ENCODE measurements at regions not wholly inside any gene's neighbourhood (a gene's known extent, or its start where the extent isn't known, plus 50 kb on each side); places are given as distances from the start of the nearest gene placed in this dataset.
"Not testable (repeated sequence)": the region's sequence is repeated elsewhere in the genome, so short reads cannot be mapped to it uniquely, and the experiment has no call there.

- TF ChIP-seq, protein P1, sequence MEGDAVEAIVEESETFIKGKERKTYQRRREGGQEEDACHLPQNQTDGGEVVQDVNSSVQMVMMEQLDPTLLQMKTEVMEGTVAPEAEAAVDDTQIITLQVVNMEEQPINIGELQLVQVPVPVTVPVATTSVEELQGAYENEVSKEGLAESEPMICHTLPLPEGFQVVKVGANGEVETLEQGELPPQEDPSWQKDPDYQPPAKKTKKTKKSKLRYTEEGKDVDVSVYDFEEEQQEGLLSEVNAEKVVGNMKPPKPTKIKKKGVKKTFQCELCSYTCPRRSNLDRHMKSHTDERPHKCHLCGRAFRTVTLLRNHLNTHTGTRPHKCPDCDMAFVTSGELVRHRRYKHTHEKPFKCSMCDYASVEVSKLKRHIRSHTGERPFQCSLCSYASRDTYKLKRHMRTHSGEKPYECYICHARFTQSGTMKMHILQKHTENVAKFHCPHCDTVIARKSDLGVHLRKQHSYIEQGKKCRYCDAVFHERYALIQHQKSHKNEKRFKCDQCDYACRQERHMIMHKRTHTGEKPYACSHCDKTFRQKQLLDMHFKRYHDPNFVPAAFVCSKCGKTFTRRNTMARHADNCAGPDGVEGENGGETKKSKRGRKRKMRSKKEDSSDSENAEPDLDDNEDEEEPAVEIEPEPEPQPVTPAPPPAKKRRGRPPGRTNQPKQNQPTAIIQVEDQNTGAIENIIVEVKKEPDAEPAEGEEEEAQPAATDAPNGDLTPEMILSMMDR (IDR thresholded peaks at IDR 0.05; ENCODE audit: low read depth, low read length, missing input control), result not testable (repeated sequence)
- TF ChIP-seq JUND (IDR thresholded peaks at IDR 0.05); YY1 (IDR thresholded peaks at IDR 0.05); TAF1 (conservative IDR thresholded peaks at IDR 0.05); MAX (IDR thresholded peaks at IDR 0.05); EGR1 (IDR thresholded peaks at IDR 0.05; ENCODE audit: low read depth in 2 of 2); GABPA (IDR thresholded peaks at IDR 0.05 in 1 of 2, conservative IDR thresholded peaks at IDR 0.05 in 1 of 2); RAD21 (IDR thresholded peaks at IDR 0.05): not testable (repeated sequence)
- TF ChIP-seq, protein P2, sequence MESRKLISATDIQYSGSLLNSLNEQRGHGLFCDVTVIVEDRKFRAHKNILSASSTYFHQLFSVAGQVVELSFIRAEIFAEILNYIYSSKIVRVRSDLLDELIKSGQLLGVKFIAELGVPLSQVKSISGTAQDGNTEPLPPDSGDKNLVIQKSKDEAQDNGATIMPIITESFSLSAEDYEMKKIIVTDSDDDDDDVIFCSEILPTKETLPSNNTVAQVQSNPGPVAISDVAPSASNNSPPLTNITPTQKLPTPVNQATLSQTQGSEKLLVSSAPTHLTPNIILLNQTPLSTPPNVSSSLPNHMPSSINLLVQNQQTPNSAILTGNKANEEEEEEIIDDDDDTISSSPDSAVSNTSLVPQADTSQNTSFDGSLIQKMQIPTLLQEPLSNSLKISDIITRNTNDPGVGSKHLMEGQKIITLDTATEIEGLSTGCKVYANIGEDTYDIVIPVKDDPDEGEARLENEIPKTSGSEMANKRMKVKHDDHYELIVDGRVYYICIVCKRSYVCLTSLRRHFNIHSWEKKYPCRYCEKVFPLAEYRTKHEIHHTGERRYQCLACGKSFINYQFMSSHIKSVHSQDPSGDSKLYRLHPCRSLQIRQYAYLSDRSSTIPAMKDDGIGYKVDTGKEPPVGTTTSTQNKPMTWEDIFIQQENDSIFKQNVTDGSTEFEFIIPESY (IDR thresholded peaks at IDR 0.05), result not testable (repeated sequence)
Measured at GRCh38 chr1:96469726-96470125, 251.9 kb upstream of the PTBP2 start.

Measured in liver (tissue), 3 donors.